HG02678 (cell line): ENCODE measurements at regions not wholly inside any gene's neighbourhood (a gene's known extent, or its start where the extent isn't known, plus 50 kb on each side); places are given as distances from the start of the nearest gene placed in this dataset.
A peak's percentile ranks its signal among the peaks of the same experiment; 100 is the strongest.

ENCODE experiments used
- ATAC-seq: cut with Tn5 transposase; IDR thresholded peaks from one replicate; pipeline ENCODE4 v1.9.1; 2021; ENCODE audit warnings: mild to moderate bottlenecking, moderate library complexity; ENCODE audit not compliant: unreplicated experiment

- ATAC-seq = no peak
Measured at GRCh38 chr12:85504164-85504563, 224.1 kb downstream of the ALX1 start.

GRCh38 chr12:85504624-85505023 is 224.6 kb downstream of the ALX1 start:
- no peak for ATAC-seq

- no peak for ATAC-seq
Measured at GRCh38 chr12:85507456-85507855, 227.4 kb downstream of the ALX1 start.

- peak; percentile 37 for ATAC-seq
Measured at GRCh38 chr12:85509081-85509856, 229.2 kb downstream of the ALX1 start.

GRCh38 chr12:85509857-85510256 is 229.8 kb downstream of the ALX1 start:
- ATAC-seq = peak; percentile 98

- no peak for ATAC-seq
Measured at GRCh38 chr12:85516039-85516438, 236.0 kb downstream of the ALX1 start.

DNA sequence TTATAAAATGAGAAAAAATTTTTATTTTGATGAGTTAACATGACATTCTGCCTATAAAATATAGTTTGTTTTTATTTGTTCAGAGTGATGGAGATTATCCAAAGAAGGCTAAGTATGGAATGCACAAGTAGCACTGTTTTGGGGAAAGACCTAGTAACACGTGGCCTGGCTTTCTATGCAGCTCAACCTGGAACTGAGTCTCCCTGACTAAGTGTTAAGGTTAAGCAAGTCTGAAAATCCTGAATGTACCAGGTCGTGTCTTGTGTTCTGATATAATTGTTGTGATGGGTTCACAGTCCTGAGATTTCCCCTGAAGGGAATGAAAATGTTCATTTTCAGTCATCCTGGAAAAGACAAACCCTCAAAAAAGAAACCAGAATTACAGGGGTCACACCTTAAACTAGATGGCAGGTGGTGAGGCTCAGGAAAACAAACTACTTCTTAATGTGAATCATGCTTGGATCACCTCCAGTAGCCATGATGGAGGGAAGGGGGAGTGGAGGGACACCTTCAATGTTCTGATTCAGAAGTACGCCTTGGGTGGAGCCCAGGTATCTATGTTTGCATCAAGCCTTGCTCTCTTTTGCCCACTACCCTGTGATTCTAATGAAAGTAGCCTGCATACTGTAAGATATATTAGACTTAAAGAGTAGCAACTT is 236.8 kb downstream of the ALX1 start:
- ATAC-seq = no peak

- no peak for ATAC-seq
Measured at GRCh38 chr12:85519163-85519562, 239.1 kb downstream of the ALX1 start.

DNA sequence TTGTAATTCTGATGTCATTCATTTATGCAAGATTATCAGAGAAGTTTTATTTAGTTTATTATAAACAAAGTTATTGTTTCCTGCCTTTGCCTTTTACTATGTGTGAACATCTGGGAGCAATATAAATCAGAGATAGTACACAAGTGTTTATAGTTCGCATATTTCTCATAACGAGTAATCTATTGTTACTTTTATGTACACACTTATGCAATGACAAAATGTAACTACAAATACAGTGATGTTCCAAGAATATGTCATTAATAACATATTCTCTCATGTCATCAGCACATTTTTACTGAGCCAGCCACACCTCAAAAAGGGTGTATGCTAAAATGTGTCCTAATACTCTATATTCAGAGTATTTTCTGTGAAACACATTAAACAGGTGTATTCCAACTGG is 243.2 kb downstream of the ALX1 start:
- ATAC-seq = no peak

- peak; percentile 66 for ATAC-seq
Measured at GRCh38 chr12:85527192-85527591, 247.2 kb downstream of the ALX1 start.

DNA sequence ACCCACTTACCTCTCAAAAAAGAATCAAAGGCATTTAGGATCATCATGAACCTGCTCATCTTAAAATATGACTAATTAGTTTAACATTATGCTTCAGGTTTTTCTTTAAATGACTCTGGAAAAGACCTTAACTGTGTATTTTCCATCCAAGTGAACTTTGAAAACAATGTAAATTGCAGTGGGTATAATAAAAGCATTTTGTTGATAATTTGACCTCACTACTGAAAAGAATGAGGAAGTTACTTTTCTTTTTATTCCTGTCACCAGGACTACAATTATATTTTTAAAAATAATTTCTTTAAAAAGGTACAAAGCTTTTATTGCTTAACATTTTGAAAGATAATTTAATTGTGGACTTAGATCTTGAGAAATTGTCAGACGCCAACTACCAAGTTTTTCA is 249.9 kb downstream of the ALX1 start:
- no peak for ATAC-seq

GRCh38 chr12:85530456-85530855 is 250.4 kb downstream of the ALX1 start:
- ATAC-seq = no peak

DNA sequence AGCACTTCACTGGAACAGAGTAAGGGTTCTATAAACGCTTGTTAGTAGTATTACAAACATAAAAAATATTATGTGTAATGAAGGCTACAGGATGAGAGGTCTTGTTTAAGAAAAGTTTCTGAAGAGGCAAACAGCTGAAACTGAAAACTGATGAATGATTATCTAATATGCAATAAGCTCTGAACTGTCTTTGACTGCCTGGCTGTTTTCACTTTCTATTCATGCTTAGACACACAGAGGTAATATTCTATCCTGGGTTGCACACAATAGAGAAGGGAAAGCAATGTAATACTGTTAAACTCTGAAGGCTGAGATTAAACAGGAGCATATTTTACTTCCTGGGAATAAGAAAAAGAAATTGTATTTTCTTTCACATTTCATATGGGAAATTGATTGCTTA is 251.3 kb downstream of the ALX1 start:
- ATAC-seq = peak; percentile 94

- no peak for ATAC-seq
Measured at GRCh38 chr12:85549640-85550039, 269.6 kb downstream of the ALX1 start.

GRCh38 chr12:85550924-85551323 is 270.9 kb downstream of the ALX1 start:
- ATAC-seq = no peak

DNA sequence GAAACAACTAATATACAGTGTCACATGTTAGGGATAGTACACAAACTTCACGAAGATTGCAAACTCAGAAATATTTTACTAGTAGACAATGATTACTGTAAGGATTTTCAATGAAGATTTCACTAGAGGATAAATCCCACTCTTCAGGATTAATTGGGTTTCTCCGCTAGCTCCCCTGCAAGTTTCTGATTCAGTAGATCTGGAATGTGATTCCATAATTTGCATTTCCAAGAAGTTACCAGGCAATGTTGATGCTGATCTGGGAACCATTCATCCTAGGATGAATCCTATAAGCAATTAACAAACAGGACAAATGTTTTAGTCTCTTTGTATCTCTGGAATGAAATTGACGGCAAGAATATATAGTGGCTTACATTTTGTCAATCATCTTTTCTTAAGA is 272.4 kb downstream of the ALX1 start:
- ATAC-seq = no peak

GRCh38 chr12:85557850-85558249 is 277.8 kb downstream of the ALX1 start:
- ATAC-seq = no peak

- ATAC-seq = no peak
Measured at GRCh38 chr12:85558684-85559083, 277.5 kb downstream of the RASSF9 start.

DNA sequence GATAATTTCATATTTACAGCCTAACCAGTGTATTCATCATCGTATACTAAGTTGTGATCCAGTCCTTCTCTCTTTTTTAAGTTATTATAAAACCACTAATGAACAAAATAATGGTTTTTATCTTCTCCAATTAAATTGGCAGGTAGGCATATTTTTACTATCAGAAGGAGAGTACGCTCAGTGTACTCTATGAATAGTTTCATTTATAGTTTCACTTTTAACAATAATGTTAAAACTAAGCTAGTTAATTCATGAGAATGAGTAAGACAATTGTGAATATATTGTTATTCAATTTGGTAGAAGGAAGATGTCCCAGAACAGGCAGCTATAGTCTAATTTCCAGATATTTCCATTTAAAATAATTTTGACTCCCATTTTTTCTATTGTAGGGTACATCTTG is 277.1 kb downstream of the RASSF9 start:
- ATAC-seq = no peak

DNA sequence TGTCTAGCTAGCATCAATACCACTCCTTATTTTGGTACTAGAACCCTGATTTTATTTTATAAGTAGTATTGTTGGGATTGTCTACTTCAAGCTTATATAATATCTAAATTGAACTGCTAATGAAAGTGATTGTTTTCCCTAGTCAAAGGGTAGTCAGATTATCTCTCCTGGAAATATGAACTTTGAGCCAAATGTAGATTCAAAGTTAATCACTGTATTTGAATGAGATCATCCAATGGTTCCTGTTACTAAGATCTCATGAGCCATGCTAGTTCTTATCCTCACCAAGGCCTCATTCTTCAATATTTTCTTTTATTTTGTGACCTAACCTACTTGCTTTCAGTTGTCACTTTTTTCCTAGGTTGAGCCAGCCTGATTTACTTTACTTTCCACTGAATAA is 276.7 kb downstream of the RASSF9 start:
- no peak for ATAC-seq

GRCh38 chr12:85562765-85563164 is 273.4 kb downstream of the RASSF9 start:
- no peak for ATAC-seq

GRCh38 chr12:85564786-85565185 is 271.4 kb downstream of the RASSF9 start:
- ATAC-seq = no peak
